ENCODE measurements at regions not wholly inside any gene's neighbourhood (a gene's known extent, or its start where the extent isn't known, plus 50 kb on each side); places are given as distances from the start of the nearest gene placed in this dataset.

DNA sequence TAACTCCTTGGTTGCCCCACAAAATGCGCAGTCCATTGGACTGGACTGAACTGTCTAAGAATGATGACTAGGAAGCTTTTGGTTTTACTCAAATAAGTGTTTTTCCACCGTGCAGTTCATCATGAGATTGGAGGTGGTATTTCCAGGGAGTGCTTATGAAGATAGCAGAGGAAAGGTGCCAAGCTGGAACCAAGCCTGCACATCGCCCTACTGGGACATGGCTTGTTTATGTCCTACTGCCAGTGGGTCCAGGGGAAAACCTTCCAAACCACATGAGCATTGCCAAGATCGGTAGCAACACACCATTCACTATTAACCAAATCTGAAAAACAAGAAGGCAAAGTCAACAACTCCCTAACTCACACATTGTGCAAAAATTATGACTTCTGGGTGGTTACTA lies 54.7 kb upstream of the DSCAM start:
- Histone ChIP-seq H3K4me3 (no peak overlapping the region), H3K27me3 (no peaks in the 10 kb centered on the region), H3K27ac (no peak overlapping the region), H3K36me3 (no peaks in the 10 kb centered on the region), H3K4me1 (no peaks in the 10 kb centered on the region), H3K9me3 (peaks cover 0 to 13% (median 6%) of the 10 kb centered on the region in 3 donors)
- TF ChIP-seq, protein P1, sequence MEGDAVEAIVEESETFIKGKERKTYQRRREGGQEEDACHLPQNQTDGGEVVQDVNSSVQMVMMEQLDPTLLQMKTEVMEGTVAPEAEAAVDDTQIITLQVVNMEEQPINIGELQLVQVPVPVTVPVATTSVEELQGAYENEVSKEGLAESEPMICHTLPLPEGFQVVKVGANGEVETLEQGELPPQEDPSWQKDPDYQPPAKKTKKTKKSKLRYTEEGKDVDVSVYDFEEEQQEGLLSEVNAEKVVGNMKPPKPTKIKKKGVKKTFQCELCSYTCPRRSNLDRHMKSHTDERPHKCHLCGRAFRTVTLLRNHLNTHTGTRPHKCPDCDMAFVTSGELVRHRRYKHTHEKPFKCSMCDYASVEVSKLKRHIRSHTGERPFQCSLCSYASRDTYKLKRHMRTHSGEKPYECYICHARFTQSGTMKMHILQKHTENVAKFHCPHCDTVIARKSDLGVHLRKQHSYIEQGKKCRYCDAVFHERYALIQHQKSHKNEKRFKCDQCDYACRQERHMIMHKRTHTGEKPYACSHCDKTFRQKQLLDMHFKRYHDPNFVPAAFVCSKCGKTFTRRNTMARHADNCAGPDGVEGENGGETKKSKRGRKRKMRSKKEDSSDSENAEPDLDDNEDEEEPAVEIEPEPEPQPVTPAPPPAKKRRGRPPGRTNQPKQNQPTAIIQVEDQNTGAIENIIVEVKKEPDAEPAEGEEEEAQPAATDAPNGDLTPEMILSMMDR (IDR thresholded peaks at IDR 0.05): no peak
- DNase-seq: no peak
- intact Hi-C loops (cut with DNase I; ENCODE audit: low total_unique reads): no loop called here

GRCh38 chr21:40902299-40902698 lies 55.3 kb upstream of the DSCAM start:
- Histone ChIP-seq H3K36me3 (no peaks in the 10 kb centered on the region), H3K27me3 (no peaks in the 10 kb centered on the region), H3K27ac (no peak overlapping the region), H3K4me1 (no peaks in the 10 kb centered on the region), H3K9me3 (peaks cover 0 to 10% (median 1%) of the 10 kb centered on the region in 3 donors), H3K4me3 (no peak overlapping the region)
- intact Hi-C loops (cut with DNase I; ENCODE audit: low total_unique reads): no loop called here
- TF ChIP-seq, protein P1 (IDR thresholded peaks at IDR 0.05): no peak
- DNase-seq: no peak

DNA sequence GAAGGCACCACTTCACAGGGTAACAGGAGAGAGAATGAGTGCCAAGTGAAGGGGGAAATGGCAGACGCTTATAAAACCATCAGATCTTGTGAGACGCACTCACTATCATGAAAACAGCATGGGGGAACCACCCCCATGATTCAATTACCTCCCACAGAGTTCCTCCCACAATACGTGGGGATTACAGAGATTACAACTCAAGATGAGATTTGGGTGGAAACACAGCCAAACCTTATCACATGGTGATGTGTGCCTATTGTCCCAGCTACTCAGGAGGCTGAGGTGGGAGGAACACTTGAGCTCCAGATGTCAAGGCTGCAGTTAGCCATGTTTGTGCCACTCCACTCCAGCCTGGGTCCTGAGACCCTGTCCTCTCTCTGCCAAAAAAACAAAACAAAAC lies 56.0 kb upstream of the DSCAM start:
- Histone ChIP-seq H3K4me1 (no peaks in the 10 kb centered on the region), H3K27me3 (no peaks in the 10 kb centered on the region), H3K9me3 (peaks cover 0 to 3% (median 0%) of the 10 kb centered on the region in 3 donors), H3K4me3 (no peak overlapping the region), H3K27ac (no peak overlapping the region), H3K36me3 (no peaks in the 10 kb centered on the region)
- DNase-seq: no peak
- intact Hi-C loops (cut with DNase I; ENCODE audit: low total_unique reads): no loop called here
- TF ChIP-seq, protein P1 (IDR thresholded peaks at IDR 0.05): no peak

DNA sequence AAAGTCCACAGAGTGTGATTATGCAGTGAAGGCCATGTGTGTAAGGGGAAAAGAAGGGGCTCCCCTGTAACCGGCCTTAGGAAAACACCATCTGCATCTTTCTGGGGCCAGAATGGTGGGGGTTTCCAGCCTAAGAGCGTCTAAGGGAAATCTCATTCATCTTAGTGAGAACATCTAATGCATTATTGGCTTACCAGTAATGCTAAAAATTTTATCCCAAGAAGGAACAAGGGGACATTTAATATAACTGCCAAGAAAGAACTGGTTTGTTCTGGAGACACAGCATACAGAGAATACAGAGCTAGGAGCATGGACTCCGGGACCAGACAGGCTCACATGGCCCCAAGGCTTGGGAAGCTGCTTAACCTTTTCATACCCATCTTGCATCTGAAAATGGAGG lies 58.3 kb upstream of the DSCAM start:
- intact Hi-C loops (cut with DNase I; ENCODE audit: low total_unique reads): no loop called here
- H3K36me3 ChIP-seq: no peaks in the 10 kb centered on the region
- DNase-seq: no peak
- no peaks in the 10 kb centered on the region for H3K4me1 ChIP-seq
- no peak overlapping the region for H3K4me3 ChIP-seq
- H3K27me3 ChIP-seq: no peaks in the 10 kb centered on the region
- H3K9me3 ChIP-seq: no peaks in the 10 kb centered on the region
- H3K27ac ChIP-seq: no peak overlapping the region
- TF ChIP-seq, protein P1 (IDR thresholded peaks at IDR 0.05): no peak

DNA sequence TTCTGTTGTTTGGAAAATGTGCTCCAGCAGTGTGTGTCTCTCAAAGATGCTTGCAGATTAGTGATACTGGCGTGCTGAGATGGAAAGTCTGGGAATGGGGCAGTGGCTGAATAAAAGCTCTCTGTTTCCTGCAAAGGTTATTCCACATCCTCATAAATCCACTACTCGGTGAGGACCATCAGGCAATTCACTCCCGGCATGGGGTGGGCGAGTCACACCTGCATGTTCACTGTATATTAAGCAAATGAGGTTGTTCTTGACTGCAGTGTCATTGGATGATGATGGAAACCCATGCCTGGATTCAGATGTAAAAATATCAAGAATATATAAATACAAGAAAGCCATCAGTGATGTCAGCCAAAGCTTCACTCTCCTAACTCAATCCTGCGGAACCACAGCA lies 65.4 kb upstream of the DSCAM start:
- intact Hi-C loops (cut with DNase I; ENCODE audit: low total_unique reads): no loop called here
- TF ChIP-seq, protein P1 (IDR thresholded peaks at IDR 0.05): no peak
- no peak overlapping the region for H3K27ac ChIP-seq
- H3K4me3 ChIP-seq: no peak overlapping the region
- H3K4me1 ChIP-seq: no peaks in the 10 kb centered on the region
- no peak for DNase-seq
- no peaks in the 10 kb centered on the region for H3K36me3 ChIP-seq
- no peaks in the 10 kb centered on the region for H3K9me3 ChIP-seq
- no peaks in the 10 kb centered on the region for H3K27me3 ChIP-seq

GRCh38 chr21:40915114-40915513 lies 68.2 kb upstream of the DSCAM start:
- no peaks in the 10 kb centered on the region for H3K9me3 ChIP-seq
- TF ChIP-seq, protein P1 (IDR thresholded peaks at IDR 0.05): no peak
- H3K36me3 ChIP-seq: no peaks in the 10 kb centered on the region
- H3K27ac ChIP-seq: no peak overlapping the region
- no peaks in the 10 kb centered on the region for H3K4me1 ChIP-seq
- intact Hi-C loops (cut with DNase I; ENCODE audit: low total_unique reads): no loop called here
- H3K4me3 ChIP-seq: no peak overlapping the region
- no peak for DNase-seq
- no peaks in the 10 kb centered on the region for H3K27me3 ChIP-seq
